HepG2 (cell line): ENCODE measurements at regions not wholly inside any gene's neighbourhood (a gene's known extent, or its start where the extent isn't known, plus 50 kb on each side); places are given as distances from the start of the nearest gene placed in this dataset.

Source experiments
- ATAC-seq: fragments of 200-7000 bp; cut with Tn5 transposase; 3 replicates; pipeline ENCODE4 v1.9.1; 2020; ENCODE audit warnings: mild to moderate bottlenecking, moderate library complexity
- BruUV-seq: library from RNA; stranded (reverse); fragments of 400-500 nt; replicated peaks from 2 replicates; lab custom pipeline; 2021; lab: Mats Ljungman, UMichigan
- CTCF ChIA-PET: fragments of 300-600 bp; formaldehyde crosslinking; extraction: SDS; loops from one replicate; lab custom pipeline; 2021; ENCODE audit warnings: low total read pairs, inconsistent platforms, low intra/inter-chr PET ratio; lab: Yijun Ruan, JAX
- POLR2A ChIA-PET: fragments of 350-600 bp; sonication (Branson Sonifier 250); formaldehyde crosslinking; loops from one replicate; lab custom pipeline; 2020; ENCODE audit warnings: antibody characterized with exemption, inconsistent platforms; lab: Yijun Ruan, JAX
- DNase-seq: peaks from one replicate; pipeline ENCODE4 v3.0.0-alpha.2; 2015; ENCODE audit warnings: low spot score
- FAIRE-seq: peaks from 3 replicates; lab custom pipeline; 2011; peaks lifted over from hg19 to GRCh38; lab: Jason Lieb, UNC
- H2AFZ ChIP-seq: one replicate; pipeline ENCODE4 v1.6.1; 2011; ENCODE audit warnings: low read length, inconsistent platforms
- H3K27ac ChIP-seq: fragments of 300-600 bp; 3 replicates; pipeline ENCODE4 v1.8.0; 2011; ENCODE audit warnings: mixed run types, mild to moderate bottlenecking, mixed read lengths, low read length, inconsistent platforms; ENCODE audit not compliant: insufficient read depth; ENCODE audit errors: extremely low read length
- H3K27me3 ChIP-seq, 2 experiments: fragments of 200-600 bp in 1 of 2; 2 replicates in 1 of 2; 3 replicates in 1 of 2; pipeline versions ENCODE4 v1.6.0 to v1.8.0; 2011; ENCODE audit warnings: low read length in 2 of 2, mild to moderate bottlenecking in 2 of 2, moderate library complexity in 2 of 2, inconsistent platforms in 1 of 2; ENCODE audit not compliant: insufficient read depth in 2 of 2, control insufficient read depth in 1 of 2
- H3K36me3 ChIP-seq, 2 experiments: fragments of 200-600 bp in 1 of 2; replicated peaks in 1 of 2; 2 replicates in 1 of 2; 3 replicates in 1 of 2; pipeline versions ENCODE4 v1.5.1 to v1.8.0; 2011; ENCODE audit warnings: low read length in 2 of 2, inconsistent platforms in 1 of 2; ENCODE audit not compliant: insufficient read depth in 2 of 2, control insufficient read depth in 1 of 2
- H3K4me1 ChIP-seq: 2 replicates; pipeline ENCODE4 v1.5.1; 2012; ENCODE audit warnings: low read length, inconsistent platforms; ENCODE audit not compliant: insufficient read depth
- H3K4me2 ChIP-seq: 2 replicates; pipeline ENCODE4 v1.6.0; 2011; ENCODE audit warnings: low read depth, low read length, inconsistent platforms
- H3K4me3 ChIP-seq, 3 experiments: fragments of 200-600 bp in 1 of 3; sonication (generic), shearing (Covaris generic) in 1 of 3; replicated peaks in 1 of 3; 2 replicates each; pipeline ENCODE4 v1.5.1; 2011 to 2016; ENCODE audit warnings: low read length in 3 of 3, inconsistent platforms in 2 of 3, low read depth in 2 of 3, mild to moderate bottlenecking in 2 of 3, control low read depth in 1 of 3, mixed read lengths in 1 of 3; ENCODE audit not compliant: insufficient read depth in 1 of 3
- H3K79me2 ChIP-seq: one replicate; pipeline ENCODE4 v1.6.1; 2011; ENCODE audit warnings: low read length, inconsistent platforms; ENCODE audit not compliant: insufficient read depth
- H3K9ac ChIP-seq: 2 replicates; pipeline ENCODE4 v1.6.0; 2011; ENCODE audit warnings: mild to moderate bottlenecking, low read depth, low read length, inconsistent platforms; ENCODE audit not compliant: insufficient read depth
- H3K9me3 ChIP-seq: 2 replicates; pipeline ENCODE4 v1.5.1; 2012; ENCODE audit warnings: mild to moderate bottlenecking, low read length
- H4K20me1 ChIP-seq: 2 replicates; pipeline ENCODE4 v1.6.0; 2011; ENCODE audit warnings: inconsistent platforms, mild to moderate bottlenecking, low read length, moderate library complexity; ENCODE audit not compliant: insufficient read depth
- DZIP1 ChIP-seq: sonication (generic); formaldehyde crosslinking; IDR thresholded peaks from 2 replicates; pipeline ENCODE4 v1.5.0; 2020; ENCODE audit warnings: mild to moderate bottlenecking, missing genetic modification reagents
- FOXM1 ChIP-seq: sonication (generic); formaldehyde crosslinking; IDR thresholded peaks from 2 replicates; pipeline ENCODE4 v1.5.0; 2020; ENCODE audit warnings: missing genetic modification reagents
- GATAD1 ChIP-seq: IDR thresholded peaks from 2 replicates; pipeline ENCODE4 v1.6.1; 2016; ENCODE audit warnings: missing genetic modification reagents, missing compliant biosample characterization
- GZF1 ChIP-seq: sonication (generic); formaldehyde crosslinking; IDR thresholded peaks from 2 replicates; pipeline ENCODE4 v1.5.1; 2020; ENCODE audit warnings: mild to moderate bottlenecking, missing genetic modification reagents
- HDAC1 ChIP-seq: sonication (generic); formaldehyde crosslinking; IDR thresholded peaks from 2 replicates; pipeline ENCODE4 v1.5.1; 2020; ENCODE audit warnings: mild to moderate bottlenecking, missing genetic modification reagents
- KLF9 ChIP-seq: IDR thresholded peaks from 2 replicates; pipeline ENCODE4 v1.6.1; 2016; ENCODE audit warnings: low read depth
- SALL2 ChIP-seq: sonication (generic); formaldehyde crosslinking; IDR thresholded peaks from 2 replicates; pipeline ENCODE4 v1.8.1; 2023; ENCODE audit warnings: mild to moderate bottlenecking, missing genetic modification reagents, inconsistent platforms
- TARDBP ChIP-seq: sonication (generic); formaldehyde crosslinking; IDR thresholded peaks from 2 replicates; pipeline ENCODE4 v1.8.0; 2022; ENCODE audit warnings: mild to moderate bottlenecking, missing genetic modification reagents
- TRIM24 ChIP-seq: sonication (generic); formaldehyde crosslinking; IDR thresholded peaks from 2 replicates; pipeline ENCODE4 v1.8.0; 2022; ENCODE audit warnings: mild to moderate bottlenecking, missing genetic modification reagents
- ZFP36L1 ChIP-seq: sonication (generic); formaldehyde crosslinking; IDR thresholded peaks from 2 replicates; pipeline ENCODE4 v1.8.0; 2022; ENCODE audit warnings: mild to moderate bottlenecking, missing genetic modification reagents, moderate library complexity
- ZNF138 ChIP-seq: sonication (generic); formaldehyde crosslinking; IDR thresholded peaks from 2 replicates; pipeline ENCODE4 v1.5.0; 2020; ENCODE audit warnings: mild to moderate bottlenecking, low read depth, missing genetic modification reagents
- ZNF160 ChIP-seq: sonication (generic); formaldehyde crosslinking; IDR thresholded peaks from 2 replicates; pipeline ENCODE4 v1.8.0; 2022; ENCODE audit warnings: mild to moderate bottlenecking, inconsistent platforms, missing genetic modification reagents
- ZNF790 ChIP-seq: sonication (generic); formaldehyde crosslinking; IDR thresholded peaks from 2 replicates; pipeline ENCODE4 v1.8.0; 2022; ENCODE audit warnings: missing genetic modification reagents, mild to moderate bottlenecking, borderline replicate concordance
- ZNF850 ChIP-seq: sonication (generic); formaldehyde crosslinking; conservative IDR thresholded peaks from 2 replicates; pipeline ENCODE4 v1.9.0; 2021; ENCODE audit warnings: mild to moderate bottlenecking, missing genetic modification reagents
- WGBS: methylation state at CpG from one replicate; pipeline ENCODE4 v1.1.6; 2017; ENCODE audit warnings: low lambda C conversion rate; 5-methylcytosine and 5-hydroxymethylcytosine counted together
- in situ Hi-C: cut with HindIII; loops from 2 replicates; pipeline ENCODE4 v1.10.0; 2017; ENCODE audit warnings: low pct_unique_long_range_greater_than_20kb; ENCODE audit not compliant: extremely low pct_ligation_motif_present
- intact Hi-C: fragments of 100-400 bp; cut with micrococcal nuclease; formaldehyde crosslinking; loops from one replicate; pipeline ENCODE4 v1.10.0; 2022; ENCODE audit not compliant: unreplicated experiment
- TF ChIP-seq, protein P1 (sequence below): sonication (generic); formaldehyde crosslinking; IDR thresholded peaks from 2 replicates; pipeline ENCODE4 v1.8.0; 2022; ENCODE audit warnings: missing genetic modification reagents, mild to moderate bottlenecking, moderate library complexity, borderline replicate concordance

GRCh38 chr1:181971424-181971823, 90.1 kb downstream of the ZNF648 start:
- Histone ChIP-seq H3K36me3 (no peaks in the 10 kb centered on the region), H3K9ac (no peak overlapping the region), H2AFZ (no peak overlapping the region), H3K4me3 (no peak overlapping the region), H3K79me2 (no peaks in the 10 kb centered on the region), H3K4me1 (no peaks in the 10 kb centered on the region), H3K9me3 (no peaks in the 10 kb centered on the region), H3K27ac (no peak overlapping the region), H3K4me2 (no peak overlapping the region), H3K27me3 (no peaks in the 10 kb centered on the region), H4K20me1 (no peaks in the 10 kb centered on the region)
- no TSS peak for BruUV-seq
- CTCF ChIA-PET, result no interaction called here
- FAIRE-seq (no peak), DNase-seq (no peak), ATAC-seq (no peak)
- intact Hi-C loops, result no loop called here
- in situ Hi-C loops, result no loop called here
- no peak for TF ChIP-seq TRIM24 (CRISPR knock-in tag)
- TF ChIP-seq KLF9 (CRISPR knock-in tag), result no peak
- TF ChIP-seq HDAC1 (CRISPR knock-in tag), result no peak
- TF ChIP-seq GZF1 (CRISPR knock-in tag), result no peak
- no peak for TF ChIP-seq ZNF160
- TF ChIP-seq, protein P1, sequence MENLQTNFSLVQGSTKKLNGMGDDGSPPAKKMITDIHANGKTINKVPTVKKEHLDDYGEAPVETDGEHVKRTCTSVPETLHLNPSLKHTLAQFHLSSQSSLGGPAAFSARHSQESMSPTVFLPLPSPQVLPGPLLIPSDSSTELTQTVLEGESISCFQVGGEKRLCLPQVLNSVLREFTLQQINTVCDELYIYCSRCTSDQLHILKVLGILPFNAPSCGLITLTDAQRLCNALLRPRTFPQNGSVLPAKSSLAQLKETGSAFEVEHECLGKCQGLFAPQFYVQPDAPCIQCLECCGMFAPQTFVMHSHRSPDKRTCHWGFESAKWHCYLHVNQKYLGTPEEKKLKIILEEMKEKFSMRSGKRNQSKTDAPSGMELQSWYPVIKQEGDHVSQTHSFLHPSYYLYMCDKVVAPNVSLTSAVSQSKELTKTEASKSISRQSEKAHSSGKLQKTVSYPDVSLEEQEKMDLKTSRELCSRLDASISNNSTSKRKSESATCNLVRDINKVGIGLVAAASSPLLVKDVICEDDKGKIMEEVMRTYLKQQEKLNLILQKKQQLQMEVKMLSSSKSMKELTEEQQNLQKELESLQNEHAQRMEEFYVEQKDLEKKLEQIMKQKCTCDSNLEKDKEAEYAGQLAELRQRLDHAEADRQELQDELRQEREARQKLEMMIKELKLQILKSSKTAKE, result no peak
- POLR2A ChIA-PET, result no interaction called here

GRCh38 chr1:181969902-181970301, 91.6 kb downstream of the ZNF648 start:
- no TSS peak for BruUV-seq
- no peak for ATAC-seq
- ChIA-PET CTCF (no interaction called here), POLR2A (no interaction called here)
- H3K4me3 ChIP-seq, result no peak overlapping the region
- H3K36me3 ChIP-seq, result no peaks in the 10 kb centered on the region
- H3K4me1 ChIP-seq, result no peaks in the 10 kb centered on the region
- H2AFZ ChIP-seq, result no peak overlapping the region
- WGBS, result 0% methylated on average over 2 of the region's 2 CpGs
- TF ChIP-seq DZIP1 (CRISPR knock-in tag), result no peak
- no peak for TF ChIP-seq ZNF850 (CRISPR knock-in tag)
- TF ChIP-seq FOXM1 (CRISPR knock-in tag), result no peak
- TF ChIP-seq ZNF138 (CRISPR knock-in tag), result no peak
- no peak for TF ChIP-seq GATAD1 (CRISPR knock-in tag)
- TF ChIP-seq ZFP36L1 (CRISPR knock-in tag), result no peak
- TF ChIP-seq TARDBP (CRISPR knock-in tag), result no peak
- no peak for TF ChIP-seq SALL2
- TF ChIP-seq ZNF790, result no peak
- in situ Hi-C loops, result no loop called here
- H3K27me3 ChIP-seq, result no peaks in the 10 kb centered on the region
- no peak for DNase-seq
- H4K20me1 ChIP-seq, result no peaks in the 10 kb centered on the region
- intact Hi-C loops, result no loop called here
- H3K27ac ChIP-seq, result no peak overlapping the region
- H3K9me3 ChIP-seq, result no peaks in the 10 kb centered on the region
- H3K79me2 ChIP-seq, result no peaks in the 10 kb centered on the region
- H3K9ac ChIP-seq, result no peak overlapping the region
- H3K4me2 ChIP-seq, result no peak overlapping the region
- no peak for FAIRE-seq
